HL-60 (cell line): ENCODE measurements at regions not wholly inside any gene's neighbourhood (a gene's known extent, or its start where the extent isn't known, plus 50 kb on each side); places are given as distances from the start of the nearest gene placed in this dataset.

Source experiments
- DNase-seq, 2 experiments: peaks; one replicate each; pipeline ENCODE4 v3.0.0-alpha.2; 2010 to 2020; ENCODE audit warnings: low read depth in 1 of 2, low spot score in 1 of 2
- H3K27ac ChIP-seq: fragments of 250-450 bp; sonication (Bioruptor Pico); replicated peaks from 2 replicates; pipeline ENCODE4 v1.5.1; 2020; ENCODE audit warnings: mild to moderate bottlenecking, moderate library complexity
- H3K27me3 ChIP-seq: fragments of 250-450 bp; sonication (Bioruptor Pico); 2 replicates; pipeline ENCODE4 v1.5.1; 2021; ENCODE audit warnings: mild to moderate bottlenecking, moderate library complexity; ENCODE audit not compliant: insufficient read depth, poor library complexity, severe bottlenecking
- H3K4me3 ChIP-seq: replicated peaks from 2 replicates; pipeline ENCODE4 v1.5.1; 2011; ENCODE audit warnings: mild to moderate bottlenecking, control low read depth, low read length; ENCODE audit not compliant: insufficient read depth
- GABPA ChIP-seq: IDR thresholded peaks from 2 replicates; pipeline ENCODE4 v1.6.1; 2012; ENCODE audit warnings: low read depth
- POLR2AphosphoS5 ChIP-seq: IDR thresholded peaks from 2 replicates; pipeline ENCODE4 v1.6.1; 2012; ENCODE audit warnings: low read depth
- SPI1 ChIP-seq: IDR thresholded peaks from 2 replicates; pipeline ENCODE4 v1.6.1; 2012; ENCODE audit warnings: low read depth, mild to moderate bottlenecking, borderline replicate concordance
- TF ChIP-seq, protein P1 (sequence below): IDR thresholded peaks from one replicate; pipeline ENCODE4 v1.5.1; 2011; ENCODE audit warnings: low read length, control low read depth, inconsistent platforms; ENCODE audit not compliant: insufficient read depth
- TF ChIP-seq, protein P2 (sequence below): IDR thresholded peaks from 2 replicates; pipeline ENCODE4 v1.6.1; 2012; ENCODE audit warnings: low read depth; ENCODE audit not compliant: insufficient replicate concordance

DNA sequence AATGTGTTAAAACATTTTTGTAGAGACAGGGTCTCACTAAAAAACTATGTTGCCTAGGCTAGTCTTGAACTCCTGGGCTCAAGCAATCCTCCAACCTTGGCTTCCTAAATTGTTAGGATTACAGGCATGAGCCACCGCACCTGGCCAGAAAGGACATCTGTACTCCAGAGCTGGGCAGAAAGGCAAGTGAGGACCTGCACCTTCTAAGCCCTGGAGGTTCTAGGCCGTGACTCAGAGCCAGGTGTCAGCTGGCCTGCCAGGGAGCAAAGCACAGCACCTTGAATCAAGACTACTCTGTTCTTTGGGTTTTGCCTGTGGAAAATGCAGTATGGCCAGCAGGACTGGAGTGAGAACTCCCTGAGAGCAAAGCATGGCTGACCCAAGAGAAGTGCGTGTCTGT lies 396.5 kb downstream of the ADRA2A start:
- Histone ChIP-seq H3K27me3 (no peaks in the 10 kb centered on the region), H3K4me3 (no peak overlapping the region), H3K27ac (no peak overlapping the region)
- TF ChIP-seq, protein P1, sequence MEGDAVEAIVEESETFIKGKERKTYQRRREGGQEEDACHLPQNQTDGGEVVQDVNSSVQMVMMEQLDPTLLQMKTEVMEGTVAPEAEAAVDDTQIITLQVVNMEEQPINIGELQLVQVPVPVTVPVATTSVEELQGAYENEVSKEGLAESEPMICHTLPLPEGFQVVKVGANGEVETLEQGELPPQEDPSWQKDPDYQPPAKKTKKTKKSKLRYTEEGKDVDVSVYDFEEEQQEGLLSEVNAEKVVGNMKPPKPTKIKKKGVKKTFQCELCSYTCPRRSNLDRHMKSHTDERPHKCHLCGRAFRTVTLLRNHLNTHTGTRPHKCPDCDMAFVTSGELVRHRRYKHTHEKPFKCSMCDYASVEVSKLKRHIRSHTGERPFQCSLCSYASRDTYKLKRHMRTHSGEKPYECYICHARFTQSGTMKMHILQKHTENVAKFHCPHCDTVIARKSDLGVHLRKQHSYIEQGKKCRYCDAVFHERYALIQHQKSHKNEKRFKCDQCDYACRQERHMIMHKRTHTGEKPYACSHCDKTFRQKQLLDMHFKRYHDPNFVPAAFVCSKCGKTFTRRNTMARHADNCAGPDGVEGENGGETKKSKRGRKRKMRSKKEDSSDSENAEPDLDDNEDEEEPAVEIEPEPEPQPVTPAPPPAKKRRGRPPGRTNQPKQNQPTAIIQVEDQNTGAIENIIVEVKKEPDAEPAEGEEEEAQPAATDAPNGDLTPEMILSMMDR, result no peak
- TF ChIP-seq POLR2AphosphoS5, result no peak
- TF ChIP-seq SPI1, result no peak
- TF ChIP-seq GABPA, result no peak
- TF ChIP-seq, protein P2, sequence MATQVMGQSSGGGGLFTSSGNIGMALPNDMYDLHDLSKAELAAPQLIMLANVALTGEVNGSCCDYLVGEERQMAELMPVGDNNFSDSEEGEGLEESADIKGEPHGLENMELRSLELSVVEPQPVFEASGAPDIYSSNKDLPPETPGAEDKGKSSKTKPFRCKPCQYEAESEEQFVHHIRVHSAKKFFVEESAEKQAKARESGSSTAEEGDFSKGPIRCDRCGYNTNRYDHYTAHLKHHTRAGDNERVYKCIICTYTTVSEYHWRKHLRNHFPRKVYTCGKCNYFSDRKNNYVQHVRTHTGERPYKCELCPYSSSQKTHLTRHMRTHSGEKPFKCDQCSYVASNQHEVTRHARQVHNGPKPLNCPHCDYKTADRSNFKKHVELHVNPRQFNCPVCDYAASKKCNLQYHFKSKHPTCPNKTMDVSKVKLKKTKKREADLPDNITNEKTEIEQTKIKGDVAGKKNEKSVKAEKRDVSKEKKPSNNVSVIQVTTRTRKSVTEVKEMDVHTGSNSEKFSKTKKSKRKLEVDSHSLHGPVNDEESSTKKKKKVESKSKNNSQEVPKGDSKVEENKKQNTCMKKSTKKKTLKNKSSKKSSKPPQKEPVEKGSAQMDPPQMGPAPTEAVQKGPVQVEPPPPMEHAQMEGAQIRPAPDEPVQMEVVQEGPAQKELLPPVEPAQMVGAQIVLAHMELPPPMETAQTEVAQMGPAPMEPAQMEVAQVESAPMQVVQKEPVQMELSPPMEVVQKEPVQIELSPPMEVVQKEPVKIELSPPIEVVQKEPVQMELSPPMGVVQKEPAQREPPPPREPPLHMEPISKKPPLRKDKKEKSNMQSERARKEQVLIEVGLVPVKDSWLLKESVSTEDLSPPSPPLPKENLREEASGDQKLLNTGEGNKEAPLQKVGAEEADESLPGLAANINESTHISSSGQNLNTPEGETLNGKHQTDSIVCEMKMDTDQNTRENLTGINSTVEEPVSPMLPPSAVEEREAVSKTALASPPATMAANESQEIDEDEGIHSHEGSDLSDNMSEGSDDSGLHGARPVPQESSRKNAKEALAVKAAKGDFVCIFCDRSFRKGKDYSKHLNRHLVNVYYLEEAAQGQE, result no peak
- DNase-seq, result no peak

DNA sequence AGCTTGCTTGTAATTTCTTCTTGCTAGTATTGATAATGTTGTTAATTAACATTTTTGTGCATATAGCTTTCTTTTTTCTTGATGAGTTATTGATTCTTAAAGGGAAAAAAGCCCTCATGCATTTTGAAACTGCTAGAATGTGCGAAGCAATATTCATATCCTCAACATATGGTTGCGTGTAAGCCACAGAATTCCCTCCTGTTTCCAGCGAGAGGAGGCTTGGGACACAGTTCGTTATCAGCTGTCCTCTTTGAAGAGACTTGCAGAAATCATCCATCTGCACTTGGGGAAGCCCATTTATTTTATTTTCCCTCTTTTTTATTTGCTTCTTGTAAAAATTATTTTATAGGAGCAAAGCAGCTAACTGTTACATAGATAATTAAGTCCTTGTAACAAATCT lies 398.0 kb downstream of the ADRA2A start:
- Histone ChIP-seq H3K27ac (no peak overlapping the region), H3K27me3 (no peaks in the 10 kb centered on the region), H3K4me3 (no peak overlapping the region)
- TF ChIP-seq GABPA (no peak), SPI1 (no peak), POLR2AphosphoS5 (no peak)
- TF ChIP-seq, protein P2, result no peak
- TF ChIP-seq, protein P1, result no peak
- DNase-seq, result no peak

- no peak for TF ChIP-seq GABPA
- no peak for TF ChIP-seq POLR2AphosphoS5
- TF ChIP-seq, protein P1, result no peak
- TF ChIP-seq, protein P2, result no peak
- no peak for TF ChIP-seq SPI1
- Histone ChIP-seq H3K27ac (no peak overlapping the region), H3K4me3 (no peak overlapping the region), H3K27me3 (no peaks in the 10 kb centered on the region)
- DNase-seq, result no peak
Observed at GRCh38 chr10:111475720-111476119, 398.9 kb downstream of the ADRA2A start.
